Karpas-422 (cell line): ENCODE measurements at regions not wholly inside any gene's neighbourhood (a gene's known extent, or its start where the extent isn't known, plus 50 kb on each side); places are given as distances from the start of the nearest gene placed in this dataset.
"Not testable (repeated sequence)": the region's sequence is repeated elsewhere in the genome, so short reads cannot be mapped to it uniquely, and the experiment has no call there.

Experiments
- DNase-seq: peaks from one replicate; pipeline ENCODE4 v3.0.0-alpha.2; 2015
- H2AFZ ChIP-seq: fragments of 200-600 bp; sonication (generic); 2 replicates; pipeline ENCODE4 v1.6.1; 2014; ENCODE audit warnings: antibody characterized with exemption, low read length, mixed read lengths
- H3K27ac ChIP-seq: fragments of 200-600 bp; sonication (generic); 2 replicates; pipeline ENCODE4 v1.5.1; 2014; ENCODE audit warnings: mild to moderate bottlenecking, low read length, moderate library complexity
- H3K27me3 ChIP-seq: fragments of 200-600 bp; sonication (generic); 2 replicates; pipeline ENCODE4 v1.6.1; 2014; ENCODE audit warnings: low read length, mixed read lengths
- H3K36me3 ChIP-seq: fragments of 200-600 bp; sonication (generic); 2 replicates; pipeline ENCODE4 v1.6.1; 2014; ENCODE audit warnings: low read length, mixed read lengths; ENCODE audit not compliant: insufficient read depth
- H3K4me1 ChIP-seq: fragments of 200-600 bp; sonication (generic); 2 replicates; pipeline ENCODE4 v1.6.1; 2014; ENCODE audit warnings: mild to moderate bottlenecking, low read length, mixed read lengths
- H3K4me2 ChIP-seq: fragments of 200-600 bp; sonication (generic); 2 replicates; pipeline ENCODE4 v1.6.1; 2014; ENCODE audit warnings: low read length, low read depth, mild to moderate bottlenecking; ENCODE audit not compliant: poor library complexity, severe bottlenecking
- H3K4me3 ChIP-seq: fragments of 200-600 bp; sonication (generic); 2 replicates; pipeline ENCODE4 v1.5.1; 2014; ENCODE audit warnings: mild to moderate bottlenecking, antibody characterized with exemption, low read length, mixed read lengths
- H3K79me2 ChIP-seq: fragments of 200-600 bp; sonication (generic); 2 replicates; pipeline ENCODE4 v1.6.1; 2014; ENCODE audit warnings: mild to moderate bottlenecking, low read length, mixed read lengths
- H3K9ac ChIP-seq: fragments of 200-600 bp; sonication (generic); 2 replicates; pipeline ENCODE4 v1.6.0; 2014; ENCODE audit warnings: low read length
- H3K9me2 ChIP-seq: fragments of 200-600 bp; sonication (generic), shearing (Covaris generic); replicated peaks from 2 replicates; pipeline ENCODE4 v1.6.0; 2014; ENCODE audit warnings: mild to moderate bottlenecking, low read length, moderate library complexity; ENCODE audit not compliant: insufficient read depth
- H3K9me3 ChIP-seq: fragments of 300-700, 200-600 bp; sonication (generic); 2 replicates; pipeline ENCODE4 v1.6.1; 2014; ENCODE audit warnings: low read length, mixed read lengths
- H4K20me1 ChIP-seq: fragments of 200-600 bp; sonication (generic); 2 replicates; pipeline ENCODE4 v1.6.1; 2014; ENCODE audit warnings: mild to moderate bottlenecking, antibody characterized with exemption, low read length, low read depth; ENCODE audit not compliant: insufficient read depth

DNA sequence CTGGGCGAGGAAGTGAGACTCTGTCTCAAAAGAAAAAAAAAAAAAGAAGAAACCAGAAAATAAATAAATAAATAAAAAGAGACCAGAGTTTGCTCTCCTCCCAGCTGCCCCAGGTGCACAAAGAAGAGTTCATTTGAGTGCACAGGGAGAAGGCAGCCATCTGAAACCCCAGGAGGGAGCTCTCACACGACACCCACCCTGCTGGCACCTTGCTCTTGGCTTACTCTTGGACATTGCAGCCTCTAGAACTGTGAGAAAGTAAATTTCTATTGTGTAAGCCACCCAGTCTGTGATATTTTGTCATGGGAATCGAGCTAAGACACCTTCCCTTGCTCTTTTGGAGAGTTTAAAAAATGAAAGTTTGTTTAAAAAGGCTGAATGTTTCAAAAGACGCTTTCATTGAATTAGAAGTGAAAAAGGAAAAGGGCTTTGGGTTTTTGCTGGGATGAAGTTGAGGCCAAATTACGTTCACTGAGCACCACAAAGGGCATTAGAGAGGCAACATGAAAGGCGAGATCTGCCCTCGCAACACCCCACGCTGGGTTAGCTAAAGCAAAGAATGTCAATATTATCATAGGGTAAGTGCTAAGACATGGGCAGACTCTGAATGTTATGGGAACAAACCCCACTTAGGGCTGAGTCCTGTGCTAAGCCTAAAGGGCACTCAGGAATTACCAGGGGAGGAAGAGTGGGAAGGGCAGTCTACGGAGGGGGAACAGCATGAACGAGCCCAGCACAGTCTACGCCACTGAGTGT lies 128.9 kb upstream of the RIOK3 start:
- H3K4me2 ChIP-seq, result no peak overlapping the region
- H4K20me1 ChIP-seq, result peaks cover 10% of the 10 kb centered on the region; the same call in 1 of the 2 replicates
- H3K4me1 ChIP-seq, result peaks cover 22% of the 10 kb centered on the region
- no peak for DNase-seq
- H3K4me3 ChIP-seq, result no peak overlapping the region
- H2AFZ ChIP-seq, result no peak overlapping the region
- H3K79me2 ChIP-seq, result no peaks in the 10 kb centered on the region
- H3K9ac ChIP-seq, result no peak overlapping the region
- H3K9me2 ChIP-seq, result no peaks in the 10 kb centered on the region
- H3K9me3 ChIP-seq, result no peaks in the 10 kb centered on the region
- no peaks in the 10 kb centered on the region for H3K27me3 ChIP-seq
- no peak overlapping the region for H3K27ac ChIP-seq
- H3K36me3 ChIP-seq, result no peaks in the 10 kb centered on the region; the same call in 1 of the 2 replicates

DNA sequence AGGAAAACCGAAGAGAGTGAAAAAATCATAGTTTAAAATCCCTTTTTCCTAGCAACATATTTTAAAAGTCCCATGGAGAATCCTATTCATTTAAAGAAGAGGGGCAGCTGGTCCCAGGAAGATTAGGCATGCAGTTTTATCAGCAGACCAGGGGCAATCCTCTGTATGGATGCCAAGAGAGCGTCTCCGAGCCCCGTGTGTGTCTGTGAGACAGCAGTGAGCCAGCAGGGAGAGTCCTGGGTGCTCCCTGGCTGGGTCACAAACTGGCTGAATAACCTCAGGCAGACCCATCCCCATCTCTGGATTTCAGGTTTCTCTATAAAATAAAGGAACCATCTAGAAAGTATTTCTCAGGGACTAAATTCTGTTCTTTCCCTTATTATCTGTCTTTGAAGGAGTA lies 128.2 kb upstream of the RIOK3 start:
- no peaks in the 10 kb centered on the region for H3K9me3 ChIP-seq
- no peaks in the 10 kb centered on the region for H3K27me3 ChIP-seq
- H3K4me3 ChIP-seq, result no peak overlapping the region
- no peaks in the 10 kb centered on the region for H3K79me2 ChIP-seq
- H3K27ac ChIP-seq, result no peak overlapping the region
- no peak for DNase-seq
- peaks cover 22% of the 10 kb centered on the region for H3K4me1 ChIP-seq
- no peak overlapping the region for H2AFZ ChIP-seq
- H3K36me3 ChIP-seq, result no peaks in the 10 kb centered on the region; the same call in 1 of the 2 replicates
- no peak overlapping the region for H3K4me2 ChIP-seq
- peaks cover 10% of the 10 kb centered on the region; the same call in 1 of the 2 replicates for H4K20me1 ChIP-seq
- H3K9ac ChIP-seq, result no peak overlapping the region
- H3K9me2 ChIP-seq, result no peaks in the 10 kb centered on the region

DNA sequence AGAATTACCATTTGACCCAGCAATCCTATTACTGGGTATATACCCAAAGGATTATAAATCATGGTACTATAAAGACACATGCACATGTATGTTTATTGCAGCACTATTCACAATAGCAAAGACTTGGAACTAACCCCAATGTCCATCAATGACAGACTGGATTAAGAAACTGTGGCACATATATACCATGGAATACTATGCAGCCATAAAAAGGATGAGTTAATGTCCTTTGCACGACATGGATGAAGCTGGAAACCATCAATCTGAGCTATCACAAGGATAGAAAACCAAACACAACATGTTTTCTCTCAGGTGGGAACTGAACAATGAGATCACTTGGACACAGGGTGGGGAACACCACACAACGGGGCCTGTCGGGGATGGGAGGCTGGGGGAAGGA lies 123.4 kb upstream of the RIOK3 start:
- not testable (repeated sequence) for H3K9ac ChIP-seq, H3K9me2 ChIP-seq, DNase-seq, H3K79me2 ChIP-seq, H3K27ac ChIP-seq, H3K9me3 ChIP-seq, H3K36me3 ChIP-seq, H2AFZ ChIP-seq, H3K4me2 ChIP-seq, H3K4me3 ChIP-seq, H3K27me3 ChIP-seq
- Histone ChIP-seq H3K4me1 (peaks cover 26% of the 10 kb centered on the region), H4K20me1 (0 out of 2 replicates have a peak, but pooled peaks cover 12% of the 10 kb centered on the region)

DNA sequence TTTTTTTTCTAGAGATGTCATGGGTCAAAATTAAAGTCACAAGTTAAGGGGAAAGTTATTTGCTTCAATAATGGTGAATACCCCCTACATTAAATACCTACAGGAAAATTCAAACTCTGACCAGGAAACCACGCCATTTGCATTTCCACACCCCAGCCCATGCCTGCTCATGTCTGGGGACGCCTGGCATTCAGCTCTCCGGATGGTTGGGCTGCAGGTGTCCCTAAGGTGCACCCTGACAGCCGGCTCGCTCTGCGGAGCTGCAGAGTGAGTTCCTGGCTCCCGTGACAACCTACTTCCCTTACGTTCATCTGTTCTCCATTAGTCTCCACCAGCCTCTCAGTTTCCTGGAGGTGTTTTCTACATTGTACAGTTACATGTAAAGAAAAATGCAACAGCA lies 122.7 kb upstream of the RIOK3 start:
- Histone ChIP-seq H4K20me1 (peaks cover 16% of the 10 kb centered on the region), H3K27me3 (no peaks in the 10 kb centered on the region), H3K79me2 (no peaks in the 10 kb centered on the region), H3K9me2 (no peaks in the 10 kb centered on the region), H3K9ac (no peak overlapping the region), H3K9me3 (no peaks in the 10 kb centered on the region), H3K36me3 (no peaks in the 10 kb centered on the region; the same call in 1 of the 2 replicates), H3K27ac (no peak overlapping the region), H3K4me2 (peak overlapping the region; percentile 16), H3K4me1 (peaks cover 26% of the 10 kb centered on the region), H3K4me3 (no peak overlapping the region), H2AFZ (no peak overlapping the region)
- DNase-seq, result peak; percentile 83

DNA sequence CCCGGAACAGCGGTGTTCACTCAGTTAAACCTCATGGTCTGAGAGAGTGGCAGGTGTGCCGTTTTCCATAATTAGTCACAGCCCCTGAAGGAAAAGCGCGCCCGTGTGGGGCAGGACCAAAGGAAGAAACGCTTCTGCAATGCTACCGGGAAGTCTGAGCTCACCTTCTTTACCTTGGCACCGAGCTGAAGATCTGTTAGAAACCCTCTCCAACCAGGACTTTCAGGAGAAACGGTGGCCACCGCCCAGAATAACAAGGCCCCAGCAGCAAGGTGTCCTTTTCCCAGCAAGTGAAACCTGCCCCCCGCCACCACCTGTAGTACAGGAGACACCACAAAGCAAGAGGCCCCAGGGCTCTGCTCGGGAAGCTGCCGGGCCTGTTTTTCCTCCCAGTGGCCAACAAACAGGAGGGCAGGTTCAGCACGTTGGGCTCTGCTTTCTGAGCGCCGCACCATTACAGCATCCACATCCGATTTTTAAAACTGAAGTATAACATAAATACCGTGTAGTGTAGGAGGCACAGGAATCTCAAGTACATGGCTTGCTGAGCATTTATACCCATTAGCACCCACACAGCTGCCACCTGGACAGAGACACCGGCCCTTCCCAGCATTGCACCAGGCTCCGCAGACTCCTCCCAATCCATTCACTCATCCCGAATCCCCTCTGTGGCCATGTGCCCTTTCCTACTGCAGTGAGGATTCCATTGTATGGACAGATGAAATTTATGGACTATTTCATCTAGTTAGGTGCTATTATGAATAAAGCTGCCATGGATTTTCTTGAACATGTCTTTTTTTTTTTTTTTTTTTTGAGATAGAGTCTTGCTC lies 121.8 kb upstream of the RIOK3 start:
- H4K20me1 ChIP-seq, result peaks cover 19% of the 10 kb centered on the region
- no peaks in the 10 kb centered on the region for H3K9me2 ChIP-seq
- DNase-seq, result no peak
- no peaks in the 10 kb centered on the region; the same call in 1 of the 2 replicates for H3K36me3 ChIP-seq
- H3K4me2 ChIP-seq, result peak overlapping the region; percentile 16
- H3K9me3 ChIP-seq, result no peaks in the 10 kb centered on the region
- H3K4me1 ChIP-seq, result peaks cover 26% of the 10 kb centered on the region
- H3K27ac ChIP-seq, result no peak overlapping the region
- H3K9ac ChIP-seq, result no peak overlapping the region
- H3K27me3 ChIP-seq, result no peaks in the 10 kb centered on the region
- no peak overlapping the region for H3K4me3 ChIP-seq
- H3K79me2 ChIP-seq, result no peaks in the 10 kb centered on the region
- H2AFZ ChIP-seq, result no peak overlapping the region

- Histone ChIP-seq H4K20me1 (peaks cover 19% of the 10 kb centered on the region), H3K4me2 (no peak overlapping the region), H3K27me3 (no peaks in the 10 kb centered on the region), H3K4me1 (peaks cover 26% of the 10 kb centered on the region), H2AFZ (no peak overlapping the region), H3K9me2 (no peaks in the 10 kb centered on the region), H3K9ac (no peak overlapping the region), H3K27ac (no peak overlapping the region), H3K4me3 (no peak overlapping the region), H3K36me3 (no peaks in the 10 kb centered on the region; the same call in 1 of the 2 replicates), H3K79me2 (no peaks in the 10 kb centered on the region), H3K9me3 (no peaks in the 10 kb centered on the region)
- no peak for DNase-seq
These were observed 120.7 kb upstream of the RIOK3 start for GRCh38 chr18:23332356-23332755.

DNA sequence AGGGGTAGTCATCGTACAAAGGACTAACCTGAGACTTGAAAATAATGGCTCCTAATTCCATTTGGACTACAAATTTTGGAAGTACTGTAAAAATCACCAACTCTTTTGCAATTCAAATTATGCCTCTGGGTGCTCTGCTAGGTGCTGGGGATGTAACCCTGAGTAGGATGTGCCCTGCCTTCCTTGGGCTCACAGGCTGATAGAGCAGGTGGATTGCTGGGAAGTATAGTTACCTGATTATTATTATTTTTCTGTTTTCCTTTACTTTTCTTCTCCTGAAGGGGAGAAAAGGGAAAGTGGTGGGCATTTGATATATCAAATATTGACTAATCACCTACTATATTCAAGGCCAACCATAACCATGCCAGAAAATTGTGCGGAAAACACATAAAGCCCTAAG lies 119.3 kb upstream of the RIOK3 start:
- H3K9me2 ChIP-seq, result no peaks in the 10 kb centered on the region

GRCh38 chr18:23334569-23334968 lies 118.5 kb upstream of the RIOK3 start:
- Histone ChIP-seq H3K9ac (no peak overlapping the region), H3K9me2 (no peaks in the 10 kb centered on the region), H2AFZ (no peak overlapping the region), H4K20me1 (peaks cover 19% of the 10 kb centered on the region), H3K79me2 (no peaks in the 10 kb centered on the region), H3K36me3 (no peaks in the 10 kb centered on the region; the same call in 1 of the 2 replicates), H3K4me3 (no peak overlapping the region), H3K9me3 (no peaks in the 10 kb centered on the region), H3K4me1 (peaks cover 26% of the 10 kb centered on the region), H3K27me3 (no peaks in the 10 kb centered on the region), H3K27ac (no peak overlapping the region), H3K4me2 (no peak overlapping the region)
- no peak for DNase-seq

More for the DNA sequence above, 119.3 kb upstream of the RIOK3 start:
- Histone ChIP-seq H3K4me1 (peaks cover 26% of the 10 kb centered on the region), H3K4me3 (no peak overlapping the region), H4K20me1 (peaks cover 19% of the 10 kb centered on the region), H3K27me3 (no peaks in the 10 kb centered on the region), H3K27ac (no peak overlapping the region), H3K36me3 (no peaks in the 10 kb centered on the region; the same call in 1 of the 2 replicates), H3K4me2 (no peak overlapping the region), H3K9me3 (no peaks in the 10 kb centered on the region), H2AFZ (no peak overlapping the region), H3K79me2 (no peaks in the 10 kb centered on the region), H3K9ac (no peak overlapping the region)
- no peak for DNase-seq
